A673 (cell line): ENCODE measurements at regions not wholly inside any gene's neighbourhood (a gene's known extent, or its start where the extent isn't known, plus 50 kb on each side); places are given as distances from the start of the nearest gene placed in this dataset.

ENCODE experiments used
- BruUV-seq: library from RNA; stranded (reverse); fragments of 400-500 nt; replicated peaks from 2 replicates; lab custom pipeline; 2021; lab: Mats Ljungman, UMichigan
- CTCF ChIA-PET: fragments of 300-600 bp; sonication (Branson Sonifier 250); formaldehyde crosslinking; loops from one replicate; lab custom pipeline; 2022; ENCODE audit warnings: antibody characterized with exemption; lab: Charles Lee
- POLR2A ChIA-PET: fragments of 300-600 bp; sonication (Branson Sonifier 250); formaldehyde crosslinking; loops from one replicate; lab custom pipeline; 2022; ENCODE audit warnings: antibody characterized with exemption; ENCODE audit not compliant: low non-redundant PET; lab: Charles Lee
- DNase-seq: peaks from one replicate; pipeline ENCODE4 v3.0.0-alpha.2; 2015; ENCODE audit warnings: low spot score
- H3K27ac ChIP-seq: fragments of 200-600 bp; sonication (generic); 2 replicates; pipeline ENCODE4 v1.5.1; 2016; ENCODE audit warnings: mixed run types, low read depth, mild to moderate bottlenecking, mixed read lengths, antibody characterized with exemption, low read length; ENCODE audit not compliant: poor library complexity, severe bottlenecking
- H3K27me3 ChIP-seq: fragments of 200-600 bp; sonication (generic); replicated peaks from 2 replicates; pipeline ENCODE4 v1.6.1; 2017; ENCODE audit warnings: mixed run types, low read depth, mild to moderate bottlenecking, mixed read lengths, antibody characterized with exemption, low read length; ENCODE audit not compliant: insufficient read depth, poor library complexity
- H3K36me3 ChIP-seq: fragments of 200-600 bp; sonication (generic); 2 replicates; pipeline ENCODE4 v1.6.1; 2016; ENCODE audit warnings: mixed run types, mild to moderate bottlenecking, mixed read lengths, antibody characterized with exemption, low read length; ENCODE audit not compliant: insufficient read depth, poor library complexity, severe bottlenecking
- H3K4me1 ChIP-seq: fragments of 200-600 bp; sonication (generic); 2 replicates; pipeline ENCODE4 v1.6.1; 2017; ENCODE audit warnings: mixed run types, mild to moderate bottlenecking, mixed read lengths, antibody characterized with exemption, low read length; ENCODE audit not compliant: insufficient read depth, poor library complexity, severe bottlenecking
- H3K4me3 ChIP-seq: fragments of 200-600 bp; sonication (generic); 2 replicates; pipeline ENCODE4 v1.5.1; 2016; ENCODE audit warnings: low read depth, mixed run types, mild to moderate bottlenecking, mixed read lengths, low read length; ENCODE audit not compliant: poor library complexity, severe bottlenecking
- H3K9me3 ChIP-seq: fragments of 200-600 bp; sonication (generic); 2 replicates; pipeline ENCODE4 v1.6.1; 2016; ENCODE audit warnings: mixed run types, low read depth, mild to moderate bottlenecking, mixed read lengths, antibody characterized with exemption, low read length; ENCODE audit not compliant: poor library complexity, severe bottlenecking
- EZH2 ChIP-seq: fragments of 200-600 bp; sonication (generic); IDR thresholded peaks from 2 replicates; pipeline ENCODE4 v1.6.1; 2017; ENCODE audit warnings: borderline replicate concordance, low read depth, mild to moderate bottlenecking, mixed read lengths, antibody characterized with exemption, low read length; ENCODE audit not compliant: poor library complexity, severe bottlenecking
- intact Hi-C: fragments of 100-400 bp; cut with micrococcal nuclease; formaldehyde crosslinking; loops from one replicate; pipeline ENCODE4 v1.10.0; 2022; ENCODE audit not compliant: unreplicated experiment
- TF ChIP-seq, protein P1 (sequence below): fragments of 300-800, 200-600 bp; sonication (generic); conservative IDR thresholded peaks from 2 replicates; pipeline ENCODE4 v1.5.1; 2017; ENCODE audit warnings: low read depth, mild to moderate bottlenecking, antibody characterized with exemption, low read length, moderate library complexity, mixed read lengths

DNA sequence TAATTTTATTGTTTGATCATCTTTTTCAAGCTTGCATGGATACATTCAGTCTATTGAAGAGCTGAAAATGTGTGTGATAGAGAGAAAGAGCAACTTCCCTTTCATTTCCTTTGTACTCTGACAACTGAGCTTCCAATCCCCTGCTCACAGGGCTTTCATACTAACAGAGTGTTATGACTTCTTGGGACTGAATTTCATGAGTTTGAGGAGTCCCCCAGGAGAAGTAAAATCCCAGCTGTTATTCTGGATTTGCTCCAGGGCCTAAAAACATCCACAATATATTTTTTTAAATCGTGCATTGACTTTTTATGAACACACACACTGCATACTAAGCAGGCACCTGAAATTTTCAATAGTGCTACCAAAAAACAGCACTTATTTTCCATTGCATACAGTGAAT lies 195.8 kb upstream of the CAND1 start:
- BruUV-seq, result no TSS peak
- CTCF ChIA-PET, result no interaction called here
- intact Hi-C loops, result no loop called here
- Histone ChIP-seq H3K27me3 (peaks cover 41% of the 10 kb centered on the region), H3K4me1 (no peaks in the 10 kb centered on the region), H3K27ac (no peak overlapping the region), H3K4me3 (no peak overlapping the region), H3K9me3 (no peaks in the 10 kb centered on the region), H3K36me3 (no peaks in the 10 kb centered on the region)
- DNase-seq, result no peak
- POLR2A ChIA-PET, result no interaction called here
- TF ChIP-seq EZH2, result no peak
- TF ChIP-seq, protein P1, sequence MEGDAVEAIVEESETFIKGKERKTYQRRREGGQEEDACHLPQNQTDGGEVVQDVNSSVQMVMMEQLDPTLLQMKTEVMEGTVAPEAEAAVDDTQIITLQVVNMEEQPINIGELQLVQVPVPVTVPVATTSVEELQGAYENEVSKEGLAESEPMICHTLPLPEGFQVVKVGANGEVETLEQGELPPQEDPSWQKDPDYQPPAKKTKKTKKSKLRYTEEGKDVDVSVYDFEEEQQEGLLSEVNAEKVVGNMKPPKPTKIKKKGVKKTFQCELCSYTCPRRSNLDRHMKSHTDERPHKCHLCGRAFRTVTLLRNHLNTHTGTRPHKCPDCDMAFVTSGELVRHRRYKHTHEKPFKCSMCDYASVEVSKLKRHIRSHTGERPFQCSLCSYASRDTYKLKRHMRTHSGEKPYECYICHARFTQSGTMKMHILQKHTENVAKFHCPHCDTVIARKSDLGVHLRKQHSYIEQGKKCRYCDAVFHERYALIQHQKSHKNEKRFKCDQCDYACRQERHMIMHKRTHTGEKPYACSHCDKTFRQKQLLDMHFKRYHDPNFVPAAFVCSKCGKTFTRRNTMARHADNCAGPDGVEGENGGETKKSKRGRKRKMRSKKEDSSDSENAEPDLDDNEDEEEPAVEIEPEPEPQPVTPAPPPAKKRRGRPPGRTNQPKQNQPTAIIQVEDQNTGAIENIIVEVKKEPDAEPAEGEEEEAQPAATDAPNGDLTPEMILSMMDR, result no peak

DNA sequence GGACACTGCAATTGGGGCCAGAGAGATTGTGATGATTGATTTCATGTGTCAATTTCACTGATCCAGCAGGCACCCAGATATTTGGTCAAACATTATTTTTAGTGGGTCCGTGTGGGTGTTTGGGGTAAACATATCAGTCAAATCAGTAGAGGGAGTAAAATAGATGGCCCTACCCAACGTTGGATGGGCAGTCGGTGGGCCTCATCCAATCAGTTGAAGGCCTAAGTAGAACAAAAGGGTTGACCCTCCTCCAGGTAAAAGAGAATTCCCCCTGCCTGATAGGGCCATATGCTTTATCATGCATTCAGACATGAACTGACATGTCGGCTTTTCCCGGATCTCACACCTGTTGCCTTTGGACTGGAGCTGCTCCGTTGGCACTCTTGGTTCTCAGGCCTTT lies 195.1 kb upstream of the CAND1 start:
- no peak for DNase-seq
- H3K27ac ChIP-seq, result no peak overlapping the region
- no peaks in the 10 kb centered on the region for H3K9me3 ChIP-seq
- intact Hi-C loops, result no loop called here
- BruUV-seq, result no TSS peak
- ChIA-PET CTCF (interaction anchor here (0.7 kb wide), 1 partner anchor 268 kb away, joined by 7 read pairs; no protein-coding TSS in a partner anchor), POLR2A (no interaction called here)
- no peaks in the 10 kb centered on the region for H3K36me3 ChIP-seq
- H3K4me3 ChIP-seq, result no peak overlapping the region
- no peak for TF ChIP-seq EZH2
- TF ChIP-seq, protein P1, result no peak
- peaks cover 46% of the 10 kb centered on the region for H3K27me3 ChIP-seq
- no peaks in the 10 kb centered on the region for H3K4me1 ChIP-seq

DNA sequence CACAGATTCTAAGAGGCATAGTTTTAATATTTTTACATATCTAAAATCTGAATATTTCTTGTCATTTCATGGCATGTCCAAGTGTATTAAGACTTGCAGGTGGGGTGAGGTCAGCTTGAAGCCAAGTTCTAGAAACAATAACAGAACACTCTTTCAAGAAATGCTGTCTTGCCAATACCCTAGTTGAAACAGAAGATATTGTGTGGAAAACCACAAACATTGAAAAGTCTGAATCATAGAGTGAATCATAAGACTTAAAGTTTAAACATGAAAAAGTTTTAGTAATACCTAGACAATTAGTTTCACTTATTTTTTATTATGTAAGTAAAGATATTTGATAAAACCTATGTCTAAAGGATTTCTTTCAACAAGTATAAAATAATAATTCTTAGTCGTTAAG lies 191.5 kb upstream of the CAND1 start:
- DNase-seq, result no peak
- Histone ChIP-seq H3K27ac (no peak overlapping the region), H3K9me3 (no peaks in the 10 kb centered on the region), H3K4me1 (no peaks in the 10 kb centered on the region), H3K36me3 (no peaks in the 10 kb centered on the region), H3K27me3 (peaks cover 61% of the 10 kb centered on the region), H3K4me3 (no peak overlapping the region)
- CTCF ChIA-PET, result no interaction called here
- TF ChIP-seq, protein P1, result no peak
- TF ChIP-seq EZH2, result no peak
- POLR2A ChIA-PET, result no interaction called here
- no TSS peak for BruUV-seq
- intact Hi-C loops, result no loop called here
